HEK293 (cell line): ENCODE measurements at regions not wholly inside any gene's neighbourhood (a gene's known extent, or its start where the extent isn't known, plus 50 kb on each side); places are given as distances from the start of the nearest gene placed in this dataset.

Source experiments
- CTCF ChIP-seq: fragments of 450-650 bp; formaldehyde crosslinking; IDR thresholded peaks from 2 replicates; pipeline ENCODE4 v1.5.1; 2016; ENCODE audit warnings: missing biosample characterization, missing genetic modification characterization
- PATZ1 ChIP-seq: fragments of 450-650 bp; formaldehyde crosslinking; IDR thresholded peaks from 2 replicates; pipeline ENCODE4 v1.5.1; 2016; ENCODE audit warnings: missing biosample characterization, missing genetic modification characterization
- PBX3 ChIP-seq: sonication (generic); formaldehyde crosslinking; IDR thresholded peaks from 2 replicates; pipeline ENCODE4 v1.8.1; 2022; ENCODE audit warnings: mild to moderate bottlenecking, moderate library complexity, missing genetic modification reagents
- PRDM2 ChIP-seq: fragments of 450-650 bp; formaldehyde crosslinking; IDR thresholded peaks from 2 replicates; pipeline ENCODE4 v1.5.1; 2016; ENCODE audit warnings: missing biosample characterization, missing genetic modification characterization, borderline replicate concordance
- REST ChIP-seq: fragments of 450-650 bp; formaldehyde crosslinking; IDR thresholded peaks from 2 replicates; pipeline ENCODE4 v1.5.1; 2016; ENCODE audit warnings: missing biosample characterization, missing genetic modification characterization
- ZNF416 ChIP-seq: fragments of 450-650 bp; formaldehyde crosslinking; IDR thresholded peaks from 2 replicates; pipeline ENCODE4 v1.5.1; 2016; ENCODE audit warnings: missing biosample characterization, missing genetic modification characterization
- ZNF449 ChIP-seq: fragments of 450-650 bp; formaldehyde crosslinking; IDR thresholded peaks from 2 replicates; pipeline ENCODE4 v1.5.1; 2017; ENCODE audit warnings: missing biosample characterization, mild to moderate bottlenecking, missing genetic modification characterization, moderate library complexity

DNA sequence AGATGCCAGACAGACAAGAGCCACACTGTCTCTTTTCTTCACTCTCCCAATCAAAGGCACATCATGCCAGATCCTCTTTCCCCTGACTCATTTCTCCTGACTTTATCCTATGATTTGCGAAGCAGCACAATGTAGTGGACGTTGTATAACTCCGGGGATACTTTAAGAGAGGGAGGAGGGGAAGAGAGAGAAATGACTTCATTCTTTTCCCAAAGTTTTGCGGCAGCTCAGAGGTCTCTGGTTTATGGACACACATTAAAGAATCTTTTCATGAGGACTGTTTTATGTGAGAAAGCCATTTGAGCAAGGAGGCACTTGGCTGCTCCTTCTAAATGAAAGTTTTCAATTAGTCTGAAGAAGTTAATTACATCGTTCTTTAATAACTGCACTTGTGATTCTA lies 75.1 kb upstream of the MC3R start:
- no peak for TF ChIP-seq PBX3 (CRISPR knock-in tag)
- TF ChIP-seq CTCF: no peak
- TF ChIP-seq PATZ1 (tag by site-specific recombination): no peak
- no peak for TF ChIP-seq PRDM2 (tag by site-specific recombination)
- TF ChIP-seq REST (tag by site-specific recombination): no peak
- TF ChIP-seq ZNF449: no peak
- TF ChIP-seq ZNF416 (tag by site-specific recombination): no peak
